HCT116 (cell line): ENCODE measurements at regions not wholly inside any gene's neighbourhood (a gene's known extent, or its start where the extent isn't known, plus 50 kb on each side); places are given as distances from the start of the nearest gene placed in this dataset.

Experiments
- ATAC-seq: fragments of 200-7000 bp; cut with Tn5 transposase; 2 replicates; pipeline ENCODE4 v1.9.1; 2020; ENCODE audit warnings: mild to moderate bottlenecking, moderate library complexity
- BruUV-seq: library from RNA; stranded (reverse); fragments of 400-500 nt; replicated peaks from 2 replicates; lab custom pipeline; 2021; lab: Mats Ljungman, UMichigan
- CTCF ChIA-PET: fragments of 300-600 bp; sonication (Branson Sonifier 250); formaldehyde crosslinking; loops from one replicate; lab custom pipeline; 2021; ENCODE audit warnings: antibody characterized with exemption; lab: Charles Lee
- POLR2A ChIA-PET: fragments of 300-600, 350-600 bp; sonication (Branson Sonifier 250); formaldehyde crosslinking; loops from one replicate; lab custom pipeline; 2021; ENCODE audit warnings: antibody characterized with exemption; lab: Charles Lee
- RAD21 ChIA-PET, 2 experiments: fragments of 300-600 bp; sonication (Branson Sonifier 250); formaldehyde crosslinking; loops; one replicate each; lab custom pipeline; 2023; ENCODE audit warnings: low total read pairs in 2 of 2; ENCODE audit not compliant: uncharacterized antibody in 2 of 2, unreplicated experiment in 2 of 2, low non-redundant PET in 1 of 2; lab: Charles Lee
- DNase-seq: peaks from one replicate; pipeline ENCODE4 v3.0.0-alpha.2; 2010; ENCODE audit warnings: low read depth, low spot score
- H2AFZ ChIP-seq: fragments of 200-600 bp; shearing (Covaris generic), sonication (generic); 2 replicates; pipeline ENCODE4 v1.6.1; 2017; ENCODE audit warnings: low read depth, mixed run types, mixed read lengths, antibody characterized with exemption, low read length; ENCODE audit not compliant: poor library complexity, severe bottlenecking
- H3K27ac ChIP-seq: 2 replicates; pipeline ENCODE4 v1.5.1; 2012; ENCODE audit warnings: low read depth, low read length
- H3K27me3 ChIP-seq: fragments of 200-600 bp; sonication (generic); 2 replicates; pipeline ENCODE4 v1.6.1; 2016; ENCODE audit warnings: mixed run types, low read length, mixed read lengths; ENCODE audit not compliant: insufficient read depth
- H3K36me3 ChIP-seq, 2 experiments: fragments of 200-500 bp in 1 of 2; fragments of 200-600 bp in 1 of 2; sonication (Bioruptor generic) in 1 of 2; sonication (generic) in 1 of 2; 2 replicates each; pipeline versions ENCODE4 v1.5.1 to v1.6.1; 2014 to 2016; ENCODE audit warnings: low read length in 2 of 2, inconsistent platforms in 1 of 2, mixed read lengths in 1 of 2, mixed run types in 1 of 2; ENCODE audit not compliant: insufficient read depth in 2 of 2, control insufficient read depth in 1 of 2
- H3K4me1 ChIP-seq, 2 experiments: fragments of 200-600 bp in 1 of 2; sonication (generic) in 1 of 2; 2 replicates each; pipeline versions ENCODE4 v1.5.1 to v1.6.1; 2012 to 2017; ENCODE audit warnings: low read length in 2 of 2, inconsistent platforms in 1 of 2, mild to moderate bottlenecking in 1 of 2, mixed read lengths in 1 of 2, mixed run types in 1 of 2, moderate library complexity in 1 of 2; ENCODE audit not compliant: insufficient read depth in 2 of 2, control insufficient read depth in 1 of 2
- H3K4me2 ChIP-seq: fragments of 200-600 bp; sonication (generic); 2 replicates; pipeline ENCODE4 v1.6.1; 2017; ENCODE audit warnings: mixed run types, low read length, mixed read lengths
- H3K4me3 ChIP-seq, 2 experiments: fragments of 200-600 bp in 1 of 2; sonication (generic) in 1 of 2; replicated peaks in 1 of 2; 2 replicates each; pipeline ENCODE4 v1.5.1; 2011 to 2016; ENCODE audit warnings: low read length in 2 of 2, control low read depth in 1 of 2, low read depth in 1 of 2, mild to moderate bottlenecking in 1 of 2, mixed read lengths in 1 of 2, mixed run types in 1 of 2
- H3K79me2 ChIP-seq: fragments of 200-600 bp; sonication (generic); 2 replicates; pipeline ENCODE4 v1.6.1; 2017; ENCODE audit warnings: mild to moderate bottlenecking, mixed run types, low read length, moderate library complexity, mixed read lengths; ENCODE audit not compliant: insufficient read depth
- H3K9ac ChIP-seq: fragments of 200-600 bp; sonication (generic); 2 replicates; pipeline ENCODE4 v1.6.1; 2016; ENCODE audit warnings: low read length, mixed read lengths
- H3K9me2 ChIP-seq: fragments of 200-600 bp; sonication (generic), shearing (Covaris generic); 2 replicates; pipeline ENCODE4 v1.6.1; 2017; ENCODE audit warnings: mixed run types, mild to moderate bottlenecking, moderate library complexity; ENCODE audit not compliant: insufficient read depth
- H3K9me3 ChIP-seq, 2 experiments: fragments of 200-500 bp in 1 of 2; fragments of 200-600 bp in 1 of 2; sonication (Bioruptor generic) in 1 of 2; sonication (generic) in 1 of 2; 2 replicates each; pipeline ENCODE4 v1.6.1; 2014 to 2017; ENCODE audit warnings: low read length in 2 of 2, mixed read lengths in 2 of 2, inconsistent platforms in 1 of 2, low read depth in 1 of 2, mild to moderate bottlenecking in 1 of 2, mixed run types in 1 of 2, moderate library complexity in 1 of 2; ENCODE audit not compliant: control insufficient read depth in 1 of 2, insufficient read depth in 1 of 2
- H4K20me1 ChIP-seq: fragments of 200-600 bp; sonication (generic), shearing (Covaris generic); 2 replicates; pipeline ENCODE4 v1.6.1; 2017; ENCODE audit warnings: mixed run types, mild to moderate bottlenecking, moderate library complexity; ENCODE audit not compliant: insufficient read depth
- CBX3 ChIP-seq: IDR thresholded peaks from 2 replicates; pipeline ENCODE4 v1.6.1; 2012; ENCODE audit warnings: low read depth
- CEBPB ChIP-seq: IDR thresholded peaks from 2 replicates; pipeline ENCODE4 v1.6.1; 2012; ENCODE audit warnings: low read depth
- EGR1 ChIP-seq: IDR thresholded peaks from 2 replicates; pipeline ENCODE4 v1.6.1; 2012; ENCODE audit warnings: low read depth
- ELF1 ChIP-seq: IDR thresholded peaks from 2 replicates; pipeline ENCODE4 v1.6.1; 2012; ENCODE audit warnings: low read depth, borderline replicate concordance
- EZH2 ChIP-seq: fragments of 200-600 bp; sonication (generic); IDR thresholded peaks from 2 replicates; pipeline ENCODE4 v1.6.1; 2017; ENCODE audit warnings: antibody characterized with exemption, mixed run types
- EZH2phosphoT487 ChIP-seq: fragments of 200-600 bp; IDR thresholded peaks from 2 replicates; pipeline ENCODE4 v1.6.1; 2018; ENCODE audit warnings: antibody characterized with exemption, borderline replicate concordance
- FOSL1 ChIP-seq: IDR thresholded peaks from 2 replicates; pipeline ENCODE4 v1.6.1; 2012; ENCODE audit warnings: low read depth
- POLR2AphosphoS5 ChIP-seq: IDR thresholded peaks from 2 replicates; pipeline ENCODE4 v1.6.1; 2011; ENCODE audit warnings: mild to moderate bottlenecking, low read depth, low read length, moderate library complexity
- REST ChIP-seq: IDR thresholded peaks from 2 replicates; pipeline ENCODE4 v1.6.1; 2012; ENCODE audit warnings: low read depth
- SIN3A ChIP-seq: IDR thresholded peaks from 2 replicates; pipeline ENCODE4 v1.6.1; 2012; ENCODE audit warnings: low read depth
- SP1 ChIP-seq: IDR thresholded peaks from 2 replicates; pipeline ENCODE4 v1.6.1; 2012; ENCODE audit warnings: low read depth
- SRF ChIP-seq: IDR thresholded peaks from 2 replicates; pipeline ENCODE4 v1.6.1; 2012; ENCODE audit warnings: low read depth
- TCF7L2 ChIP-seq: IDR thresholded peaks from 2 replicates; pipeline ENCODE4 v1.7.0; 2011; ENCODE audit warnings: borderline replicate concordance, inconsistent platforms; ENCODE audit not compliant: insufficient read depth, insufficient read length; ENCODE audit errors: extremely low read depth
- YY1 ChIP-seq: IDR thresholded peaks from 2 replicates; pipeline ENCODE4 v1.6.1; 2011; ENCODE audit warnings: low read length, low read depth, moderate library complexity, mild to moderate bottlenecking; ENCODE audit not compliant: insufficient replicate concordance; ENCODE audit errors: extremely low read depth
- ZFX ChIP-seq: fragments of 450-650 bp; IDR thresholded peaks from 2 replicates; pipeline ENCODE4 v1.6.1; 2017
- ZNF274 ChIP-seq: fragments of 200-500 bp; sonication (Bioruptor generic); IDR thresholded peaks from 2 replicates; pipeline ENCODE4 v1.6.1; 2014; ENCODE audit warnings: mild to moderate bottlenecking, low read depth, low read length, inconsistent platforms
- intact Hi-C: fragments of 100-400 bp; cut with micrococcal nuclease; formaldehyde crosslinking; loops from 2 replicates; pipeline ENCODE4 v1.10.0; 2022
- TF ChIP-seq, protein P1 (sequence below): IDR thresholded peaks from 2 replicates; pipeline ENCODE4 v1.6.1; 2012
- TF ChIP-seq, protein P2 (sequence below): IDR thresholded peaks from 2 replicates; pipeline ENCODE4 v1.6.1; 2012
- TF ChIP-seq, protein P3 (sequence below): IDR thresholded peaks from 2 replicates; pipeline ENCODE4 v1.6.1; 2011; ENCODE audit warnings: mild to moderate bottlenecking, low read length, moderate library complexity; ENCODE audit not compliant: insufficient replicate concordance; ENCODE audit errors: extremely low read depth
- TF ChIP-seq, protein P4 (sequence below), 3 experiments: fragments of 200-600 bp in 1 of 3; sonication (generic) in 1 of 3; IDR thresholded peaks in 2 of 3; conservative IDR thresholded peaks in 1 of 3; 2 replicates each; pipeline ENCODE4 v1.5.1; 2012 to 2017; ENCODE audit warnings: low read depth in 2 of 3, low read length in 2 of 3, antibody characterized with exemption in 1 of 3, borderline replicate concordance in 1 of 3, control low read depth in 1 of 3, mild to moderate bottlenecking in 1 of 3, mixed read lengths in 1 of 3, mixed run types in 1 of 3, moderate library complexity in 1 of 3; ENCODE audit not compliant: insufficient read depth in 1 of 3

GRCh38 chr7:156145996-156146395 is 333.7 kb upstream of the SHH start:
- Histone ChIP-seq H3K27me3 (no peaks in the 10 kb centered on the region), H4K20me1 (no peaks in the 10 kb centered on the region), H3K79me2 (no peaks in the 10 kb centered on the region)
- CTCF ChIA-PET = interaction anchor here (2.5 kb wide), 1 partner anchor 11 kb away, joined by 11 read pairs; no protein-coding TSS in a partner anchor
- DNase-seq = no peak
- TF ChIP-seq REST = no peak
- no peak for TF ChIP-seq CBX3
- no peak for TF ChIP-seq ZNF274
- no peak for TF ChIP-seq SIN3A
- TF ChIP-seq SP1 = no peak
- TF ChIP-seq, protein P1, sequence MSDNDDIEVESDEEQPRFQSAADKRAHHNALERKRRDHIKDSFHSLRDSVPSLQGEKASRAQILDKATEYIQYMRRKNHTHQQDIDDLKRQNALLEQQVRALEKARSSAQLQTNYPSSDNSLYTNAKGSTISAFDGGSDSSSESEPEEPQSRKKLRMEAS = no peak
- TF ChIP-seq EZH2phosphoT487 = no peak
- no peak for TF ChIP-seq ELF1
- TF ChIP-seq SRF = no peak
- TF ChIP-seq EZH2 = no peak
- no peak for TF ChIP-seq FOSL1
- TF ChIP-seq POLR2AphosphoS5 = no peak
- no peak for TF ChIP-seq TCF7L2
- TF ChIP-seq, protein P2, sequence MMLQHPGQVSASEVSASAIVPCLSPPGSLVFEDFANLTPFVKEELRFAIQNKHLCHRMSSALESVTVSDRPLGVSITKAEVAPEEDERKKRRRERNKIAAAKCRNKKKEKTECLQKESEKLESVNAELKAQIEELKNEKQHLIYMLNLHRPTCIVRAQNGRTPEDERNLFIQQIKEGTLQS = no peak
- TF ChIP-seq, protein P3, sequence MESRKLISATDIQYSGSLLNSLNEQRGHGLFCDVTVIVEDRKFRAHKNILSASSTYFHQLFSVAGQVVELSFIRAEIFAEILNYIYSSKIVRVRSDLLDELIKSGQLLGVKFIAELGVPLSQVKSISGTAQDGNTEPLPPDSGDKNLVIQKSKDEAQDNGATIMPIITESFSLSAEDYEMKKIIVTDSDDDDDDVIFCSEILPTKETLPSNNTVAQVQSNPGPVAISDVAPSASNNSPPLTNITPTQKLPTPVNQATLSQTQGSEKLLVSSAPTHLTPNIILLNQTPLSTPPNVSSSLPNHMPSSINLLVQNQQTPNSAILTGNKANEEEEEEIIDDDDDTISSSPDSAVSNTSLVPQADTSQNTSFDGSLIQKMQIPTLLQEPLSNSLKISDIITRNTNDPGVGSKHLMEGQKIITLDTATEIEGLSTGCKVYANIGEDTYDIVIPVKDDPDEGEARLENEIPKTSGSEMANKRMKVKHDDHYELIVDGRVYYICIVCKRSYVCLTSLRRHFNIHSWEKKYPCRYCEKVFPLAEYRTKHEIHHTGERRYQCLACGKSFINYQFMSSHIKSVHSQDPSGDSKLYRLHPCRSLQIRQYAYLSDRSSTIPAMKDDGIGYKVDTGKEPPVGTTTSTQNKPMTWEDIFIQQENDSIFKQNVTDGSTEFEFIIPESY = no peak
- no peak for TF ChIP-seq YY1
- no peak for TF ChIP-seq EGR1
- TF ChIP-seq ZFX = no peak
- no peak for TF ChIP-seq CEBPB
- TF ChIP-seq, protein P4, sequence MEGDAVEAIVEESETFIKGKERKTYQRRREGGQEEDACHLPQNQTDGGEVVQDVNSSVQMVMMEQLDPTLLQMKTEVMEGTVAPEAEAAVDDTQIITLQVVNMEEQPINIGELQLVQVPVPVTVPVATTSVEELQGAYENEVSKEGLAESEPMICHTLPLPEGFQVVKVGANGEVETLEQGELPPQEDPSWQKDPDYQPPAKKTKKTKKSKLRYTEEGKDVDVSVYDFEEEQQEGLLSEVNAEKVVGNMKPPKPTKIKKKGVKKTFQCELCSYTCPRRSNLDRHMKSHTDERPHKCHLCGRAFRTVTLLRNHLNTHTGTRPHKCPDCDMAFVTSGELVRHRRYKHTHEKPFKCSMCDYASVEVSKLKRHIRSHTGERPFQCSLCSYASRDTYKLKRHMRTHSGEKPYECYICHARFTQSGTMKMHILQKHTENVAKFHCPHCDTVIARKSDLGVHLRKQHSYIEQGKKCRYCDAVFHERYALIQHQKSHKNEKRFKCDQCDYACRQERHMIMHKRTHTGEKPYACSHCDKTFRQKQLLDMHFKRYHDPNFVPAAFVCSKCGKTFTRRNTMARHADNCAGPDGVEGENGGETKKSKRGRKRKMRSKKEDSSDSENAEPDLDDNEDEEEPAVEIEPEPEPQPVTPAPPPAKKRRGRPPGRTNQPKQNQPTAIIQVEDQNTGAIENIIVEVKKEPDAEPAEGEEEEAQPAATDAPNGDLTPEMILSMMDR (IDR thresholded peaks at IDR 0.05 in 2 of 3, conservative IDR thresholded peaks at IDR 0.05 in 1 of 3; ENCODE audit: borderline replicate concordance in 1 of 3, insufficient read depth in 1 of 3, low read depth in 2 of 3, low read length in 2 of 3) = no peak
- TF ChIP-seq, all 23 proteins: peak for 0
- Histone ChIP-seq H3K9me3 (no peaks in the 10 kb centered on the region), H3K4me2 (no peak overlapping the region), H3K4me3 (no peak overlapping the region), H3K9me2 (no peaks in the 10 kb centered on the region), H3K9ac (no peak overlapping the region), H2AFZ (no peak overlapping the region), H3K36me3 (no peaks in the 10 kb centered on the region), H3K27ac (no peak overlapping the region), H3K4me1 (peaks cover 0 to 7% of the 10 kb centered on the region in 2 experiments; a peak in 2 of 4 replicates)
- intact Hi-C loops = no loop called here
- RAD21 ChIA-PET = no interaction called here
- POLR2A ChIA-PET = no interaction called here
- BruUV-seq = no TSS peak
- ATAC-seq = no peak
